ENCODE measurements at regions not wholly inside any gene's neighbourhood (a gene's known extent, or its start where the extent isn't known, plus 50 kb on each side); places are given as distances from the start of the nearest gene placed in this dataset.

- TF ChIP-seq, protein P1, sequence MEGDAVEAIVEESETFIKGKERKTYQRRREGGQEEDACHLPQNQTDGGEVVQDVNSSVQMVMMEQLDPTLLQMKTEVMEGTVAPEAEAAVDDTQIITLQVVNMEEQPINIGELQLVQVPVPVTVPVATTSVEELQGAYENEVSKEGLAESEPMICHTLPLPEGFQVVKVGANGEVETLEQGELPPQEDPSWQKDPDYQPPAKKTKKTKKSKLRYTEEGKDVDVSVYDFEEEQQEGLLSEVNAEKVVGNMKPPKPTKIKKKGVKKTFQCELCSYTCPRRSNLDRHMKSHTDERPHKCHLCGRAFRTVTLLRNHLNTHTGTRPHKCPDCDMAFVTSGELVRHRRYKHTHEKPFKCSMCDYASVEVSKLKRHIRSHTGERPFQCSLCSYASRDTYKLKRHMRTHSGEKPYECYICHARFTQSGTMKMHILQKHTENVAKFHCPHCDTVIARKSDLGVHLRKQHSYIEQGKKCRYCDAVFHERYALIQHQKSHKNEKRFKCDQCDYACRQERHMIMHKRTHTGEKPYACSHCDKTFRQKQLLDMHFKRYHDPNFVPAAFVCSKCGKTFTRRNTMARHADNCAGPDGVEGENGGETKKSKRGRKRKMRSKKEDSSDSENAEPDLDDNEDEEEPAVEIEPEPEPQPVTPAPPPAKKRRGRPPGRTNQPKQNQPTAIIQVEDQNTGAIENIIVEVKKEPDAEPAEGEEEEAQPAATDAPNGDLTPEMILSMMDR (conservative IDR thresholded peaks at IDR 0.05; ENCODE audit: low read length) = no peak
- TF ChIP-seq EZH2phosphoT487 (IDR thresholded peaks at IDR 0.05; ENCODE audit: borderline replicate concordance, low read depth, low read length) = no peak
Measured at GRCh38 chr5:96547486-96547885, 114.4 kb upstream of the PCSK1 start.

Measured in OCI-LY7 (cell line).